ENCODE measurements at regions not wholly inside any gene's neighbourhood (a gene's known extent, or its start where the extent isn't known, plus 50 kb on each side); places are given as distances from the start of the nearest gene placed in this dataset.
A peak's percentile ranks its signal among the peaks of the same experiment; 100 is the strongest.

GRCh38 chr3:28649266-28649665 lies 300.6 kb upstream of the AZI2 start:
- TF ChIP-seq, protein P1, sequence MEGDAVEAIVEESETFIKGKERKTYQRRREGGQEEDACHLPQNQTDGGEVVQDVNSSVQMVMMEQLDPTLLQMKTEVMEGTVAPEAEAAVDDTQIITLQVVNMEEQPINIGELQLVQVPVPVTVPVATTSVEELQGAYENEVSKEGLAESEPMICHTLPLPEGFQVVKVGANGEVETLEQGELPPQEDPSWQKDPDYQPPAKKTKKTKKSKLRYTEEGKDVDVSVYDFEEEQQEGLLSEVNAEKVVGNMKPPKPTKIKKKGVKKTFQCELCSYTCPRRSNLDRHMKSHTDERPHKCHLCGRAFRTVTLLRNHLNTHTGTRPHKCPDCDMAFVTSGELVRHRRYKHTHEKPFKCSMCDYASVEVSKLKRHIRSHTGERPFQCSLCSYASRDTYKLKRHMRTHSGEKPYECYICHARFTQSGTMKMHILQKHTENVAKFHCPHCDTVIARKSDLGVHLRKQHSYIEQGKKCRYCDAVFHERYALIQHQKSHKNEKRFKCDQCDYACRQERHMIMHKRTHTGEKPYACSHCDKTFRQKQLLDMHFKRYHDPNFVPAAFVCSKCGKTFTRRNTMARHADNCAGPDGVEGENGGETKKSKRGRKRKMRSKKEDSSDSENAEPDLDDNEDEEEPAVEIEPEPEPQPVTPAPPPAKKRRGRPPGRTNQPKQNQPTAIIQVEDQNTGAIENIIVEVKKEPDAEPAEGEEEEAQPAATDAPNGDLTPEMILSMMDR (IDR thresholded peaks at IDR 0.05) = no peak

DNA sequence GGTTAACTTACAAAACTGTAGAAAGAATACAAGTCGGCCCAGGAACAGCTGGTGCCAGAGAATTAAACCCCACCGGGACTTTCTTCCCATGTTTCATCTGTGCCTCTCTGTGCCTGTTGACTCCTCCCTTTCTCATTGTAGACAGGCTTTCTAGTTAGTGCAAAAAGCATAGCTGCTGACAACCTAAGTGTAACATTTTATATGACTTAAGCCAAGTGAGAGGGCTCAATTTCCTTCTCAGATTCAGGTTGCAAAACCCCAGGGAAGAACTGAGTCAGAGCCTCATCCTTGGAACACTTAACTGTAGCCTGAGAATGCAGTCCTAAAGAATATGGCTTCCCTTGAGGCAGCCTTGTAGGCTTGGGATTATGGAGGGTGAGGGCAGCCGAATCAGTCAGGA lies 302.5 kb upstream of the AZI2 start:
- TF ChIP-seq, protein P1 (IDR thresholded peaks at IDR 0.05) = no peak

- TF ChIP-seq, protein P1 (IDR thresholded peaks at IDR 0.05) = no peak
These were observed 315.5 kb upstream of the AZI2 start for GRCh38 chr3:28664123-28664522.

GRCh38 chr3:28667646-28668621 lies 319.3 kb upstream of the AZI2 start:
- TF ChIP-seq, protein P1 (IDR thresholded peaks at IDR 0.05) = peak; percentile 89

GRCh38 chr3:28669870-28670269 lies 321.2 kb upstream of the AZI2 start:
- TF ChIP-seq, protein P1 (IDR thresholded peaks at IDR 0.05) = no peak

DNA sequence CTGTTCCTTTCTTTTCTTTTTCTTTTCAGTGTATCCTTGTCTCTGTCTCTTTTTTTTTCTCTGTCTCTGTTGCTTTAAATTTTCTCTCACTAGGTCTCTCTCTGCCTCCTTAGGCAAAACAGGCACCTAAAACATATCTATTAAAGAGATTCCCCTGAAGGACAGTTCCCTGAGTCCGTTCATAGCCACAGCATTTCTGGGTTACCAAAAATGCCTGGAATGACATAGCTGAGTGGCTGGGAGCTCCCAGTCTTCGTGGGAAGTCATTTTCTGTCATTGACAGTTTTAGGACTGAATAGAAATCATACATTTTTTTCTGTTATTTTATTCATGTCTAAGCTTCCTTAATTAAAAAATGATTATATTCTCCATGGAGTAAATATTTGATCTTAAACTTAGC lies 323.8 kb upstream of the AZI2 start:
- TF ChIP-seq, protein P1 (IDR thresholded peaks at IDR 0.05) = no peak

- TF ChIP-seq, protein P1 (IDR thresholded peaks at IDR 0.05) = no peak
These were observed 324.8 kb upstream of the AZI2 start for GRCh38 chr3:28673446-28673845.

Data from LNCAP (cell line).